ENCODE measurements at regions not wholly inside any gene's neighbourhood (a gene's known extent, or its start where the extent isn't known, plus 50 kb on each side); places are given as distances from the start of the nearest gene placed in this dataset.

- in situ Hi-C loops (cut with HindIII; ENCODE audit: low sequenced_read_pairs): no loop called here
Measured at GRCh38 chr11:95586155-95586554, 203.4 kb downstream of the FAM76B start.

- in situ Hi-C loops (cut with HindIII; ENCODE audit: low sequenced_read_pairs): no loop called here
Measured at GRCh38 chr11:95585752-95586077, 203.9 kb downstream of the FAM76B start.

- in situ Hi-C loops (cut with HindIII; ENCODE audit: low sequenced_read_pairs): no loop called here
Measured at GRCh38 chr11:95585069-95585751, 204.4 kb downstream of the FAM76B start.

DNA sequence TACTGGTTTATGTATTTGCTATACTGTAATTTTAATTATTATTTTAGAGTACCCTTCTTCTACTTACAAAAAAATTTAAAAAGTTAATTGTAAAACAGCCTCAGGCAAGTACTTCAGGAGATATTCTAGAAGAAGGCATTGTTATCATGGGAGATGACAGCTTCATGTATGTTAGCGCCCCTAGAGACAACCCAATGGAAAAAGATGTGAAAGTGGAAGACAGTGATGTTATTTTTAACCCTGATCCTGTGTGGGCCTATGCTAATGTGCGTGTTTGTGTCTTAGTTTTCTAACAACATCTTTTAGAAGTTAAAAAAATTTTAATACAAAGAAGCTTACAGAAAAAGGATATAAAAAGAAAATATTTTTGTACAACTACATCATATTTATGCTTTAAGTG, 205.0 kb downstream of the FAM76B start:
- in situ Hi-C loops (cut with HindIII; ENCODE audit: low sequenced_read_pairs): no loop called here

DNA sequence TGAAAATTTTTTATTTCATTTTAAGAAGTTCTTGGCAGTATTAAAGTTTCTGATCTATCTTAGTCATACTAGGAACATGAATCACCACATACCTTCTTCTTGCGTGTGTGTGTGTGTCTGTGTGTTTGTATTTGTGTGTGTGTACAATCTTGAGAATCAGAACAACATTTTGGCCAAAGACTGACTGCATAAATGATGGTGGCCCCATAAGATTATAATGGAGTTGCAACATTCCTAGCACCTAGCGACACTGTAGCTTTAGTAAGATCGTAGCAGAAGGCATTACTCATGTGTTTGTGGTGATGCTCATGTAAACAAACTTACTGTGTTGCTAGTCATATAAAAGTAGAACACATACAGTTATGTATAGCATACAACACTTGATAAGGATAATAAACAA, 205.4 kb downstream of the FAM76B start:
- in situ Hi-C loops (cut with HindIII; ENCODE audit: low sequenced_read_pairs): no loop called here

GRCh38 chr11:95577716-95578460, 211.7 kb downstream of the FAM76B start:
- in situ Hi-C loops (cut with HindIII; ENCODE audit: low sequenced_read_pairs): no loop called here

- in situ Hi-C loops (cut with HindIII; ENCODE audit: low sequenced_read_pairs): no loop called here
Measured at GRCh38 chr11:95576146-95576845, 213.3 kb downstream of the FAM76B start.

DNA sequence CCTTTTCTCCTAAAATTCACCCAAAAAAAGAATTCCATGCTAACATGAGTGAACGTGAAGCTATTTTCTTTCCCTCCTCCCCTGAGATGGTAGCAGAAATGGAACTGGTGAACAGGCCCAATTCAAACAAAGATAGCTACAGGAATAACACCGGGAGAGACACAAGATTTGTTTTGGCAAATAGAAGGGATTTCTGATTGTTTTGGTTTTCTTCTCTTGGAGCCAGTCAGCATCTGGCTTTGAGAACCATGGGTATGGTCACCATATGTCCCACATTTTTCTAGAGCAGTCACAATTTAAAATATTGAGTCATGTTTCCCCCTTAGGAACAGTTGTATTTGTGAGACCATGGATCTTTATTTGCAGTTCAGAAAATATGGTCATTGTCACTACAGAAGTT, 214.1 kb downstream of the FAM76B start:
- in situ Hi-C loops (cut with HindIII; ENCODE audit: low sequenced_read_pairs): no loop called here

DNA sequence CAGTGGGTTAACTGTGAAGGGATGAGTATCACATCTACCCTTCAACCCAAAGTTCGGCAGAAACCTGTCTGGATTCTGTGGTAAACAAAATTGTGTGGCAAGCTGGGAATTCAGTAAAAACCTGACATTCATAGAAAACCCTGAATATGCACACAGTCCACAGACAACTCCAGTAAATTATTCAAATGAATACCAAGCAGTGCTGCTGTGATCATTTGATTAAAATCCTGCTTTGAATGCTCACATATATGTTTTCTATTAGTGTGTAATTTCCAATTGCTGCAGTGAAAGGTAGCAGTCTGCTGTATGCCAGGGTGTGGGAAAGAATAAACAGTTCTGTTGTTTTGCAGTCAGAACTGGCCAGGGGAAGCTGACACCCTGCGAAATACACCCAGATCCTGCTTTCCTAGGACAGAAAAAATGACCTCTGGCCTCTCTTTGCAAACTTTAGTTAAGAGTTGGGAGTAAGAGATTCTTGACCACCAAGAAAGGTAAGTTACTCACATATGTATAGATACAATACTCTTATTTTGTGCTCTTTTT, 217.8 kb downstream of the FAM76B start:
- in situ Hi-C loops (cut with HindIII; ENCODE audit: low sequenced_read_pairs): no loop called here

DNA sequence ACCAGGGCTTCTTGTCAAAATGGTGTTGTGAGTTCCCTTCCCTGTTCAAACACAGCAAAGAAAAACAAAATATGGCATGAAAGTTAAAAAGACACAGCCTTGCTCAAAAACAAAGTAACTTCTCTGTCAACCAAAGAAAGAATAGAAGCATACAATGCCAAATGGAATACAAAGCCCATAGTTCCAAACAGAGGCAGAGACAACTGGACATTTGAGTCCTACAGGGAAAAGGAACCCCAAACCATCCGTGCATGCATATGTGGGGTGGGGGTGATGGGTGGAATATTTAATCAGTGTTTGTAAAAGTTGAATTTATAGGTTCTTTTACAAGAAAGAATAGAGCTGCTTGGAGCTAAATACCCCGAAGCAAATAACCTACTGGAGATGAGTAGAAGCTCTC, 218.7 kb downstream of the FAM76B start:
- in situ Hi-C loops (cut with HindIII; ENCODE audit: low sequenced_read_pairs): no loop called here

- in situ Hi-C loops (cut with HindIII; ENCODE audit: low sequenced_read_pairs): no loop called here
Measured at GRCh38 chr11:95569207-95569606, 220.4 kb downstream of the FAM76B start.

GRCh38 chr11:95568281-95568680, 221.3 kb downstream of the FAM76B start:
- in situ Hi-C loops (cut with HindIII; ENCODE audit: low sequenced_read_pairs): no loop called here

DNA sequence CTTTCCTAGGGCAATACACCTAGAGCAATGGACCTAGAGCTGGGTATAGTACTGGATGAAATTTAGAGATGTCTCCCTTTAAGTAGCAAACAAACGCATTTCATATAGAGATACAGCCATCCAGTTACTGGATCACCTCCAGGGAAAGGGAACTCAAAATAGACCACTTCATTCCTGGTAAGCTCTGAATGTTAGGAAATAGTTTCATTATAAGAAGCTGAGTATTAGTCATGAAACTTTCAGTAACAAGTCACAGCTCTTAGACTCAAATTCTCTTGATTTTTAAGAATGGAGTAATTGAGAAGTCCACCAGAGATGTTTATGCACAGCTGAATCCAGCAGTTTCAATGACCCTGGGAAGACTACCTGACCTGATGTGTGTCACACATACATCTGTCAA, 221.9 kb downstream of the FAM76B start:
- in situ Hi-C loops (cut with HindIII; ENCODE audit: low sequenced_read_pairs): no loop called here

GRCh38 chr11:95566211-95566610, 223.4 kb downstream of the FAM76B start:
- in situ Hi-C loops (cut with HindIII; ENCODE audit: low sequenced_read_pairs): no loop called here

GRCh38 chr11:95565724-95566141, 223.8 kb downstream of the FAM76B start:
- in situ Hi-C loops (cut with HindIII; ENCODE audit: low sequenced_read_pairs): no loop called here

GRCh38 chr11:95563859-95564258, 225.7 kb downstream of the FAM76B start:
- in situ Hi-C loops (cut with HindIII; ENCODE audit: low sequenced_read_pairs): no loop called here

GRCh38 chr11:95563173-95563572, 226.4 kb downstream of the FAM76B start:
- in situ Hi-C loops (cut with HindIII; ENCODE audit: low sequenced_read_pairs): no loop called here

GRCh38 chr11:95562196-95562921, 227.2 kb downstream of the FAM76B start:
- in situ Hi-C loops (cut with HindIII; ENCODE audit: low sequenced_read_pairs): no loop called here

- in situ Hi-C loops (cut with HindIII; ENCODE audit: low sequenced_read_pairs): no loop called here
Measured at GRCh38 chr11:95559899-95560298, 229.7 kb downstream of the FAM76B start.

GRCh38 chr11:95557376-95557775, 232.2 kb downstream of the FAM76B start:
- in situ Hi-C loops (cut with HindIII; ENCODE audit: low sequenced_read_pairs): no loop called here

Data from DLD1 (cell line).